ENCODE measurements at regions not wholly inside any gene's neighbourhood (a gene's known extent, or its start where the extent isn't known, plus 50 kb on each side); places are given as distances from the start of the nearest gene placed in this dataset.

DNA sequence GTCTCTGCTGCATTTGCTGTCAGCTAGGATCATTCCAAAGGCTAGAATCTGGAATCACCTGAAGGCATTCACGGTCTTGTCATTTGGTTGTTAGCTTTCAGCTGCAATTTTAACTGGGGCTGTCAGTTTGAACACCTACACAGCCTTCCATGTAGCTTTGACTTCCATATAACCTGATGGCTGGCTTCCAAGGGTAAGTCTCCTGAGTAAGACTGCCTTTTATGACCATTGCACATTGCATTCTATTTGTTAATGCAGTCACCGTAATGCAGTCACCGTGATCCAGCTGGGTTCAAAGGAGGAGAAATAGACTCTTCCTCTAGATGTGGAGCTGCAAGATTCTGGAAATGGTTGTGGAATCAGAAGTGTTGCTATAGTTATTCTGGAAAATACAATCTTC, 1284.2 kb downstream of the ADGRL3 start:
- no peaks in the 10 kb centered on the region for H3K27me3 ChIP-seq (ENCODE audit: insufficient read depth, low read length)
- H3K4me1 ChIP-seq (ENCODE audit: insufficient read depth, low read length), result no peaks in the 10 kb centered on the region
- H3K27ac ChIP-seq (ENCODE audit: low read depth, low read length), result no peak overlapping the region
- no peak overlapping the region for H3K4me2 ChIP-seq (ENCODE audit: insufficient read depth, low read length)
- no peaks in the 10 kb centered on the region for H3K9me3 ChIP-seq (ENCODE audit: low read depth, low read length)
- H2AFZ ChIP-seq (ENCODE audit: low read length), result no peak overlapping the region
- H4K20me1 ChIP-seq (ENCODE audit: insufficient read depth, low read length), result no peaks in the 10 kb centered on the region
- no peak for DNase-seq (ENCODE audit: insufficient read length, low spot score, missing footprints)
- TF ChIP-seq, protein P1, sequence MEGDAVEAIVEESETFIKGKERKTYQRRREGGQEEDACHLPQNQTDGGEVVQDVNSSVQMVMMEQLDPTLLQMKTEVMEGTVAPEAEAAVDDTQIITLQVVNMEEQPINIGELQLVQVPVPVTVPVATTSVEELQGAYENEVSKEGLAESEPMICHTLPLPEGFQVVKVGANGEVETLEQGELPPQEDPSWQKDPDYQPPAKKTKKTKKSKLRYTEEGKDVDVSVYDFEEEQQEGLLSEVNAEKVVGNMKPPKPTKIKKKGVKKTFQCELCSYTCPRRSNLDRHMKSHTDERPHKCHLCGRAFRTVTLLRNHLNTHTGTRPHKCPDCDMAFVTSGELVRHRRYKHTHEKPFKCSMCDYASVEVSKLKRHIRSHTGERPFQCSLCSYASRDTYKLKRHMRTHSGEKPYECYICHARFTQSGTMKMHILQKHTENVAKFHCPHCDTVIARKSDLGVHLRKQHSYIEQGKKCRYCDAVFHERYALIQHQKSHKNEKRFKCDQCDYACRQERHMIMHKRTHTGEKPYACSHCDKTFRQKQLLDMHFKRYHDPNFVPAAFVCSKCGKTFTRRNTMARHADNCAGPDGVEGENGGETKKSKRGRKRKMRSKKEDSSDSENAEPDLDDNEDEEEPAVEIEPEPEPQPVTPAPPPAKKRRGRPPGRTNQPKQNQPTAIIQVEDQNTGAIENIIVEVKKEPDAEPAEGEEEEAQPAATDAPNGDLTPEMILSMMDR (IDR thresholded peaks at IDR 0.05; ENCODE audit: extremely low read depth, low read depth, low read length), result no peak
- no peaks in the 10 kb centered on the region for H3K36me3 ChIP-seq (ENCODE audit: insufficient read depth, low read length)
- H3K4me3 ChIP-seq (ENCODE audit: insufficient read depth, low read length), result no peak overlapping the region
- H3K79me2 ChIP-seq (ENCODE audit: insufficient read depth, low read length), result no peaks in the 10 kb centered on the region

DNA sequence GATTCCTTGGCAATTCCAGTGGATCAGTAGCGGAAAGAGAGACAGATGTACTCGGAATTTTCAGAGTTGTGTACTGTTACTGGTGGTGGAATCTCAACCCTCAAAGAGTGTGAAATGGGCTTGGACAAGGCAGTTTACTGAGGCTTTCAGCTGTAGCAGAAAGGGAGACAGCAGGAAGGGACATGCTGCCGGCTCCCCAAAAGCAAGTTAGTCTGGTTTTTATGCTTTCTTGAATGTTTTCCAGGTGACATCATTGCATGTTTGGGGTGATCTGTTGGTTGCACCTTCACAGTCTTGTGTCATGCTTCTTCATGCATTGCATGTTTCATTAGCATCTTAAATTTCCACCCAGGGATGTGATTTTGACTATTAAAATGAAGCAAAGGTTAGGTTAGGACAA, 1282.2 kb downstream of the ADGRL3 start:
- DNase-seq (ENCODE audit: insufficient read length, low spot score, missing footprints), result no peak
- Histone ChIP-seq H3K36me3 (ENCODE audit: insufficient read depth, low read length) (no peaks in the 10 kb centered on the region), H3K27me3 (ENCODE audit: insufficient read depth, low read length) (no peaks in the 10 kb centered on the region), H3K4me1 (ENCODE audit: insufficient read depth, low read length) (no peaks in the 10 kb centered on the region), H3K4me3 (ENCODE audit: insufficient read depth, low read length) (no peak overlapping the region), H3K27ac (ENCODE audit: low read depth, low read length) (no peak overlapping the region), H2AFZ (ENCODE audit: low read length) (no peak overlapping the region), H3K4me2 (ENCODE audit: insufficient read depth, low read length) (no peak overlapping the region), H3K79me2 (ENCODE audit: insufficient read depth, low read length) (no peaks in the 10 kb centered on the region), H4K20me1 (ENCODE audit: insufficient read depth, low read length) (no peaks in the 10 kb centered on the region), H3K9me3 (ENCODE audit: low read depth, low read length) (no peaks in the 10 kb centered on the region)
- TF ChIP-seq, protein P1 (IDR thresholded peaks at IDR 0.05; ENCODE audit: extremely low read depth, low read depth, low read length), result no peak

DNA sequence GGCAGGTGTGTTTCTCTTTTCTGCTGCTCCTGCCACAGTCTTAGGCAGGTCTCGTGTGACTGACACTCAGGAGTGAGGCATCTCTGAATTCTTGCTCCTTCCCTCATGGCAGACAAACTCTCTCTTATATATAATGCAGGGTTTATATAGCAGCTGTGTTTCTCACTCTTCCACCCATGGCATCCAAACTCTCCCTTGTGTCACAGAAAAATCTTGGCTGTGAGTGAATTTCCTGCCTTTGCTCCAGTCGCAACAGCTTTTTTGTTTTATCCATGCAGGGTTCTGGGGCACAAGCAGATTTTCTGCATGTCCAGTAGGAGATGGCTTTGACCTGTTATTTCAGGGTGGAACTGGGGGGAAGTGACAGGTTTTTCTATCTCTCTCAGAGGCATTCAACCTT, 1275.5 kb downstream of the ADGRL3 start:
- no peaks in the 10 kb centered on the region for H3K36me3 ChIP-seq (ENCODE audit: insufficient read depth, low read length)
- H3K4me2 ChIP-seq (ENCODE audit: insufficient read depth, low read length), result no peak overlapping the region
- no peaks in the 10 kb centered on the region for H3K4me1 ChIP-seq (ENCODE audit: insufficient read depth, low read length)
- H3K79me2 ChIP-seq (ENCODE audit: insufficient read depth, low read length), result no peaks in the 10 kb centered on the region
- TF ChIP-seq, protein P1 (IDR thresholded peaks at IDR 0.05; ENCODE audit: extremely low read depth, low read depth, low read length), result no peak
- H3K27me3 ChIP-seq (ENCODE audit: insufficient read depth, low read length), result no peaks in the 10 kb centered on the region
- H3K27ac ChIP-seq (ENCODE audit: low read depth, low read length), result no peak overlapping the region
- no peaks in the 10 kb centered on the region for H4K20me1 ChIP-seq (ENCODE audit: insufficient read depth, low read length)
- DNase-seq (ENCODE audit: insufficient read length, low spot score, missing footprints), result no peak
- no peak overlapping the region for H3K4me3 ChIP-seq (ENCODE audit: insufficient read depth, low read length)
- H2AFZ ChIP-seq (ENCODE audit: low read length), result no peak overlapping the region
- H3K9me3 ChIP-seq (ENCODE audit: low read depth, low read length), result no peaks in the 10 kb centered on the region

DNA sequence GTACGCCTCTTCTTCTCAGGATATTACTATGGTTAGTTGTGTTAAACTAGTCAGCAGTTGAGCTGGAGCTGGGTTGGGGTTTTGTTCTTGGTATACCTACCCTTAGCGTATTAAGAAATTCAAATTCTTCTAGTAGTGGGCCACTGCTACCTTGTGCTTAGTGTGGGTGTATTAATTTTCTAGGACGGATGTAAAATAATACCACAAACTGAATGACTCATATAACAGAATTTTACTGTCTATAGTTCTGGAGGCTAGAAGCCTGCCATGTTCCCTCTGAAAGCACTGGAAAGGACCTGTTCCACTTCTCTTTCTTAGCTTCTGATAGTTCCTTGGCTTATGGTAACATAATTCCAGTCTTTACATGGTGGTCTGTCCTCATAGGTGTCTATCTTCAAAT, 1274.7 kb downstream of the ADGRL3 start:
- TF ChIP-seq, protein P1 (IDR thresholded peaks at IDR 0.05; ENCODE audit: extremely low read depth, low read depth, low read length), result no peak
- no peak for DNase-seq (ENCODE audit: insufficient read length, low spot score, missing footprints)
- Histone ChIP-seq H2AFZ (ENCODE audit: low read length) (no peak overlapping the region), H3K4me3 (ENCODE audit: insufficient read depth, low read length) (no peak overlapping the region), H3K27ac (ENCODE audit: low read depth, low read length) (no peak overlapping the region), H3K36me3 (ENCODE audit: insufficient read depth, low read length) (no peaks in the 10 kb centered on the region), H3K79me2 (ENCODE audit: insufficient read depth, low read length) (no peaks in the 10 kb centered on the region), H3K4me1 (ENCODE audit: insufficient read depth, low read length) (no peaks in the 10 kb centered on the region), H3K27me3 (ENCODE audit: insufficient read depth, low read length) (no peaks in the 10 kb centered on the region), H4K20me1 (ENCODE audit: insufficient read depth, low read length) (no peaks in the 10 kb centered on the region), H3K4me2 (ENCODE audit: insufficient read depth, low read length) (no peak overlapping the region), H3K9me3 (ENCODE audit: low read depth, low read length) (no peaks in the 10 kb centered on the region)

Data from osteoblast (primary cell).